Uterus (tissue), 3 donors: ENCODE measurements at regions not wholly inside any gene's neighbourhood (a gene's known extent, or its start where the extent isn't known, plus 50 kb on each side); places are given as distances from the start of the nearest gene placed in this dataset.

ENCODE experiments used
- DNase-seq, 2 donors: peaks; one replicate each; pipeline ENCODE4 v3.0.0-alpha.2; 2019 to 2020
- H3K27ac ChIP-seq, 2 donors: fragments of 200-600 bp; sonication (generic); 1 replicate in 1 of 2; 2 replicates in 1 of 2; pipeline ENCODE4 v1.5.1; 2016 to 2018
- H3K27me3 ChIP-seq, 2 donors: fragments of 200-600 bp; sonication (generic); one replicate each; pipeline ENCODE4 v1.5.1; 2018 to 2019; ENCODE audit warnings: control low read depth in 1 of 2
- H3K36me3 ChIP-seq, 2 donors: fragments of 200-600 bp; sonication (generic); one replicate each; pipeline ENCODE4 v1.5.1; 2019; ENCODE audit warnings: control low read depth in 1 of 2
- H3K4me1 ChIP-seq, 2 donors: fragments of 200-600 bp; sonication (generic); one replicate each; pipeline ENCODE4 v1.5.1; 2018 to 2019; ENCODE audit warnings: control low read depth in 1 of 2
- H3K4me3 ChIP-seq, 2 donors: fragments of 200-600 bp; sonication (generic); 1 replicate in 1 of 2; 2 replicates in 1 of 2; pipeline ENCODE4 v1.5.1; 2018 to 2019; ENCODE audit warnings: mild to moderate bottlenecking in 1 of 2
- H3K9me3 ChIP-seq, 2 donors: fragments of 200-600 bp; sonication (generic); one replicate each; pipeline ENCODE4 v1.5.1; 2019; ENCODE audit warnings: control low read depth in 1 of 2
- POLR2A ChIP-seq, 2 donors: fragments of 450-650 bp; IDR thresholded peaks; one replicate each; pipeline ENCODE4 v1.6.1; 2016; ENCODE audit warnings: antibody characterized with exemption in 2 of 2, mild to moderate bottlenecking in 1 of 2, moderate library complexity in 1 of 2
- intact Hi-C: fragments of 100-400 bp; cut with DNase I; formaldehyde crosslinking; loops from one replicate; pipeline ENCODE4 v1.15.1; 2023; ENCODE audit warnings: low total_unique reads
- TF ChIP-seq, protein P1 (sequence below), 4 experiments: fragments of 200-600 bp in 2 of 4; fragments of 450-650 bp in 2 of 4; sonication (generic) in 2 of 4; IDR thresholded peaks; one replicate each; pipeline ENCODE4 v1.5.1; 2016 to 2019; ENCODE audit warnings: antibody characterized with exemption in 4 of 4, mild to moderate bottlenecking in 2 of 4, moderate library complexity in 1 of 4
- donor health status: DM: yes; HTN: yes; CAD: no.

GRCh38 chr10:94192974-94193373, 169.8 kb downstream of the NOC3L start:
- Histone ChIP-seq H3K27ac (peak overlapping the region; percentile 22 to 33), H3K27me3 (no peaks in the 10 kb centered on the region), H3K36me3 (no peaks in the 10 kb centered on the region), H3K9me3 (no peaks in the 10 kb centered on the region), H3K4me1 (peaks cover 0 to 6% of the 10 kb centered on the region in 2 donors), H3K4me3 (no peak overlapping the region)
- intact Hi-C loops = no loop called here
- no peak for DNase-seq
- TF ChIP-seq, protein P1, sequence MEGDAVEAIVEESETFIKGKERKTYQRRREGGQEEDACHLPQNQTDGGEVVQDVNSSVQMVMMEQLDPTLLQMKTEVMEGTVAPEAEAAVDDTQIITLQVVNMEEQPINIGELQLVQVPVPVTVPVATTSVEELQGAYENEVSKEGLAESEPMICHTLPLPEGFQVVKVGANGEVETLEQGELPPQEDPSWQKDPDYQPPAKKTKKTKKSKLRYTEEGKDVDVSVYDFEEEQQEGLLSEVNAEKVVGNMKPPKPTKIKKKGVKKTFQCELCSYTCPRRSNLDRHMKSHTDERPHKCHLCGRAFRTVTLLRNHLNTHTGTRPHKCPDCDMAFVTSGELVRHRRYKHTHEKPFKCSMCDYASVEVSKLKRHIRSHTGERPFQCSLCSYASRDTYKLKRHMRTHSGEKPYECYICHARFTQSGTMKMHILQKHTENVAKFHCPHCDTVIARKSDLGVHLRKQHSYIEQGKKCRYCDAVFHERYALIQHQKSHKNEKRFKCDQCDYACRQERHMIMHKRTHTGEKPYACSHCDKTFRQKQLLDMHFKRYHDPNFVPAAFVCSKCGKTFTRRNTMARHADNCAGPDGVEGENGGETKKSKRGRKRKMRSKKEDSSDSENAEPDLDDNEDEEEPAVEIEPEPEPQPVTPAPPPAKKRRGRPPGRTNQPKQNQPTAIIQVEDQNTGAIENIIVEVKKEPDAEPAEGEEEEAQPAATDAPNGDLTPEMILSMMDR (IDR thresholded peaks at IDR 0.05) = no peak
- no peak for TF ChIP-seq POLR2A (IDR thresholded peaks at IDR 0.05)

DNA sequence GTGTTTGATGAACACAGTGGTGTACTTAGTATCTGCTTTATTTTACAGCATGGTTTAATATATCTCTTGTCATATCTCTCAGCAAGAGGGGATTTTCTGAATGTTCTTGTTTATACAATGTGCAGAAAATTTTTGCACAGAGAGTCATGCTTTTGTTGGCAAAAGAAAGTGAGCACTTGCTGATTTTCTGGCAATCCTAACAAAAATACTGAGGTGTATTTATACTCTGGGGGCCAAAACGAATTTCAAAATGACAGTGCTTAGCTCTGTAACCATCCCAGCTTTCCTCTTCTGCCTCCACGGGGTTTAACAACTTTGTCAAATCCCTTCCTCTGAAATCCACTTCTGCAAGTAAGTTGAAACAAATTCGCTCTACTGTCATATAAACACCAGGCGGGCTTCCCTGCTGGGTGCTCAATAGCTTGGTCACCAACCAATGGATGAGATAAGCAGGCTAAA, 169.2 kb downstream of the NOC3L start:
- DNase-seq = no peak
- Histone ChIP-seq H3K4me3 (no peak overlapping the region), H3K4me1 (peaks cover 0 to 6% of the 10 kb centered on the region in 2 donors), H3K9me3 (no peaks in the 10 kb centered on the region), H3K36me3 (no peaks in the 10 kb centered on the region), H3K27ac (peak overlapping the region; percentile 22 to 33), H3K27me3 (no peaks in the 10 kb centered on the region)
- no peak for TF ChIP-seq POLR2A (IDR thresholded peaks at IDR 0.05)
- TF ChIP-seq, protein P1 (IDR thresholded peaks at IDR 0.05) = no peak
- intact Hi-C loops = no loop called here

DNA sequence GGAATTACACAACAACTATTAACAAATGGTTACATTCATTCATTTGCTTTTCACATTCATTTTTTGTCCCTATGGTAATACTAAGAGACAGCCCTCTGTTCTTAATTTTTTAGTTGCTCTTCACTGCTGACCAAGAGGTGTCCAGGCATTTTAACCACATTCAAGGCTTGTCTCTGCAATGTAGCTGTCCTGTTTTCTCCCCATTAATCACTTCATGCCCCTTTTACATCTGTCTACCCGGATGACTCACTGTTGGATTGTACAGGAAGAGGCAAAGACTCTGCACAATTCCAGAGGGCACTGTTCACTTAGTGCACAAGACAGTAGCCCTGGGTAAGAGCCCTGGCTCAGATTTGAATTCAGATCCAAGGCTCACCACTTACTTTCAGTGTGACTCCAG, 168.5 kb downstream of the NOC3L start:
- Histone ChIP-seq H3K4me3 (no peak overlapping the region), H3K27me3 (no peaks in the 10 kb centered on the region), H3K4me1 (peaks cover 0 to 6% of the 10 kb centered on the region in 2 donors), H3K36me3 (no peaks in the 10 kb centered on the region), H3K27ac (peak overlapping the region in 1 of 2 donors; percentile 33), H3K9me3 (no peaks in the 10 kb centered on the region)
- intact Hi-C loops = no loop called here
- TF ChIP-seq, protein P1 (IDR thresholded peaks at IDR 0.05) = no peak
- TF ChIP-seq POLR2A (IDR thresholded peaks at IDR 0.05) = no peak
- no peak for DNase-seq

- DNase-seq = no peak
- intact Hi-C loops = no loop called here
- TF ChIP-seq, protein P1 (IDR thresholded peaks at IDR 0.05) = no peak
- TF ChIP-seq POLR2A (IDR thresholded peaks at IDR 0.05) = no peak
- Histone ChIP-seq H3K4me1 (peaks cover 0 to 6% of the 10 kb centered on the region in 2 donors), H3K27me3 (no peaks in the 10 kb centered on the region), H3K36me3 (no peaks in the 10 kb centered on the region), H3K9me3 (no peaks in the 10 kb centered on the region), H3K4me3 (no peak overlapping the region), H3K27ac (no peak overlapping the region)
Observed at GRCh38 chr10:94197241-94197640, 165.5 kb downstream of the NOC3L start.

DNA sequence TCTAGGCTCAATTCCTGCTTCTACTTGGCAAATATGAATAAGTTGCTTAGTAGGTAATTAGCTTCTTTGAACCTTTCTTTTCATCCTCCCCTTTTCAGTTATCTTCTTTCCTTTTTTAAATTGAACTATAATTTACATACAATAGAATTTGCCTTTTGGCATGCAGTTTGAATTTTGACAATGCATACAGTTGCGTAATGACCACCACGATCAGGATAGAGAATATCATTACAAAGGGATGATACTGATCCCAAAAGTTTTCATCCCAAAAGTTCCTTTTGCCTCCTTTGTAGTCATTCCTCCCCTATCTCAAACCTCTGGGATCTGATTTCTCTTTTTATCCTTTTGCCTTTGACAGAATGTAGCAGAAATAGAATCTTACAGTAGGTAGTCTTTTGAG, 164.4 kb downstream of the NOC3L start:
- Histone ChIP-seq H3K27me3 (no peaks in the 10 kb centered on the region), H3K9me3 (no peaks in the 10 kb centered on the region), H3K4me1 (peaks cover 0 to 6% of the 10 kb centered on the region in 2 donors), H3K36me3 (no peaks in the 10 kb centered on the region), H3K27ac (no peak overlapping the region), H3K4me3 (no peak overlapping the region)
- DNase-seq = no peak
- TF ChIP-seq, protein P1 (IDR thresholded peaks at IDR 0.05) = no peak
- no peak for TF ChIP-seq POLR2A (IDR thresholded peaks at IDR 0.05)
- intact Hi-C loops = no loop called here
